Endothelial cell of umbilical vein (primary cell): ENCODE measurements at regions not wholly inside any gene's neighbourhood (a gene's known extent, or its start where the extent isn't known, plus 50 kb on each side); places are given as distances from the start of the nearest gene placed in this dataset.

Source experiments
- CTCF ChIP-seq, 2 donors: IDR thresholded peaks; 1 replicate in 1 of 2; 2 replicates in 1 of 2; pipeline ENCODE4 v1.5.1; 2011; ENCODE audit warnings: low read length in 2 of 2, mild to moderate bottlenecking in 2 of 2, moderate library complexity in 2 of 2, control low read depth in 1 of 2, inconsistent platforms in 1 of 2, low read depth in 1 of 2; ENCODE audit not compliant: insufficient read depth in 1 of 2; ENCODE audit errors: extremely low read depth in 1 of 2
- EZH2 ChIP-seq: IDR thresholded peaks from 2 replicates; pipeline ENCODE4 v1.6.1; 2012; ENCODE audit warnings: borderline replicate concordance, low read depth, mild to moderate bottlenecking, moderate library complexity, low read length, inconsistent platforms; ENCODE audit not compliant: severe bottlenecking
- GATA2 ChIP-seq: IDR thresholded peaks from 2 replicates; pipeline ENCODE4 v1.7.0; 2011; ENCODE audit warnings: low read depth, mild to moderate bottlenecking, moderate library complexity, mixed read lengths, low read length; ENCODE audit not compliant: insufficient read length, insufficient read depth
- JUN ChIP-seq: IDR thresholded peaks from 2 replicates; pipeline ENCODE4 v1.6.1; 2011; ENCODE audit warnings: borderline replicate concordance, low read depth; ENCODE audit not compliant: insufficient read length, insufficient read depth
- MAX ChIP-seq: IDR thresholded peaks from 2 replicates; pipeline ENCODE4 v1.6.1; 2011; ENCODE audit not compliant: insufficient read depth, insufficient read length
- MYC ChIP-seq: IDR thresholded peaks from one replicate; pipeline ENCODE4 v1.6.1; 2011; ENCODE audit warnings: mild to moderate bottlenecking, low read depth, low read length
- POLR2A ChIP-seq: IDR thresholded peaks from 2 replicates; pipeline ENCODE4 v1.6.1; 2012; ENCODE audit warnings: low read depth, mild to moderate bottlenecking, control low read depth, low read length
- POLR2AphosphoS5 ChIP-seq: IDR thresholded peaks from 2 replicates; pipeline ENCODE4 v1.6.1; 2012; ENCODE audit warnings: low read depth, mild to moderate bottlenecking, control low read depth, low read length, moderate library complexity; ENCODE audit not compliant: insufficient read depth

- TF ChIP-seq CTCF (IDR thresholded peaks at IDR 0.05; ENCODE audit: extremely low read depth in 1 of 2, insufficient read depth in 1 of 2, low read depth in 1 of 2, low read length in 2 of 2) (no peak), EZH2 (no peak), MYC (no peak), POLR2AphosphoS5 (no peak), GATA2 (no peak), JUN (no peak), POLR2A (no peak), MAX (no peak)
These were observed 73.1 kb upstream of the PDE1C start for GRCh38 chr7:32143301-32143700.
